ENCODE measurements at regions not wholly inside any gene's neighbourhood (a gene's known extent, or its start where the extent isn't known, plus 50 kb on each side); places are given as distances from the start of the nearest gene placed in this dataset.

GRCh38 chr3:6439226-6439625 lies 421.7 kb upstream of the GRM7 start:
- no peak for TF ChIP-seq CTCF (IDR thresholded peaks at IDR 0.05)
- no peak for TF ChIP-seq POLR2A (IDR thresholded peaks at IDR 0.05)
